ENCODE measurements at regions not wholly inside any gene's neighbourhood (a gene's known extent, or its start where the extent isn't known, plus 50 kb on each side); places are given as distances from the start of the nearest gene placed in this dataset.
"Not testable (repeated sequence)": the region's sequence is repeated elsewhere in the genome, so short reads cannot be mapped to it uniquely, and the experiment has no call there.

GRCh38 chr5:102625468-102625867, 126.7 kb upstream of the SLCO6A1 start:
- TF ChIP-seq CTCF (conservative IDR thresholded peaks at IDR 0.05; ENCODE audit: low read depth, low read length) = no peak
- H3K4me3 ChIP-seq (ENCODE audit: low read depth, low read length) = no peak overlapping the region
- no peak for DNase-seq (ENCODE audit: low read depth)

GRCh38 chr5:102625928-102626327, 127.1 kb upstream of the SLCO6A1 start:
- H3K4me3 ChIP-seq (ENCODE audit: low read depth, low read length) = no peak overlapping the region
- no peak for DNase-seq (ENCODE audit: low read depth)
- TF ChIP-seq CTCF (conservative IDR thresholded peaks at IDR 0.05; ENCODE audit: low read depth, low read length) = no peak

- no peak for DNase-seq (ENCODE audit: low read depth)
- no peak for TF ChIP-seq CTCF (conservative IDR thresholded peaks at IDR 0.05; ENCODE audit: low read depth, low read length)
- H3K4me3 ChIP-seq (ENCODE audit: low read depth, low read length) = no peak overlapping the region
These were observed 127.8 kb upstream of the PAM start for GRCh38 chr5:102627315-102627714.

- no peak for TF ChIP-seq CTCF (conservative IDR thresholded peaks at IDR 0.05; ENCODE audit: low read depth, low read length)
- no peak overlapping the region for H3K4me3 ChIP-seq (ENCODE audit: low read depth, low read length)
- no peak for DNase-seq (ENCODE audit: low read depth)
These were observed 126.5 kb upstream of the PAM start for GRCh38 chr5:102628441-102629175.

GRCh38 chr5:102629827-102630605, 125.1 kb upstream of the PAM start:
- no peak for TF ChIP-seq CTCF (conservative IDR thresholded peaks at IDR 0.05; ENCODE audit: low read depth, low read length)
- DNase-seq (ENCODE audit: low read depth) = no peak

DNA sequence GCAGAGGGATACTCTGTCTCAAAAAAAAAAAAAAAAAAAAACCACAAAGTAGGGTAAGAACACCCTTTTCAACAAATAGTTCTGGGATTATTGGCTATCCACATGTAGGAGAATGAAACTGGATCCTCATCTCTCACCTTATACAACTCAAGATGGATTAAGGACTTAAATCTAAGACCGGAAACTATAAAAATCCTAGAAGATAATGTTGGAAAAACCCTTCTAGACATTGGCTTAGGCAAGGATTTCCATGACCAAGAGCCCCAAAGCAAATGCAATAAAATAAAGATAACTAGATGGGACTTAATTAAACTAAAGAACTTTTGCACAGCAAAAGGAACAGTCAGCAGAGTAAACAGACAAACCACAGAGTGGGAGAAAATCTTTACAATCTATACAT, 119.7 kb upstream of the PAM start:
- DNase-seq (ENCODE audit: low read depth) = not testable (repeated sequence)

More at GRCh38 chr5:102629827-102630605, 125.1 kb upstream of the PAM start:
- no peak overlapping the region for H3K4me3 ChIP-seq (ENCODE audit: low read depth, low read length)

DNA sequence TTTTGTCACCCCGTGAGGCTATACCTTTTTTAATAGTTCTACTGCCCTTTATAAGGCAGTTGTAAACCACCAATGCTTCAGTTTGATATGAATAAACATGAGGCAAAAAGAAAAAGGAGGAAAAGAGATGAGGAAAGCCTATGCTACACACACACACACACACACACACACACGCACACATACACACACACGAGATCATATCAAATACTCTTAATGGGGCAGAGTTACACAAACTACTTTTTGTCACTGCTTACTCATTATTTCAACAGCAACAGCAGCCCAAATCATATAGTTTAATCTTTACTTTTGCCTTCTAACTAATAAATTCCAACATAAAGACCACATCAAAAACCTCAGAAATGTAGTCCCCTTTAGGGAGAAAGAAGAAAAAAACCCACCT, 116.8 kb upstream of the PAM start:
- H3K4me3 ChIP-seq (ENCODE audit: low read depth, low read length) = no peak overlapping the region
- DNase-seq (ENCODE audit: low read depth) = no peak
- no peak for TF ChIP-seq CTCF (conservative IDR thresholded peaks at IDR 0.05; ENCODE audit: low read depth, low read length)

More for the DNA sequence above, 119.7 kb upstream of the PAM start:
- H3K4me3 ChIP-seq (ENCODE audit: low read depth, low read length) = not testable (repeated sequence)

Measured in epithelial cell of proximal tubule (primary cell).